ENCODE measurements at regions not wholly inside any gene's neighbourhood (a gene's known extent, or its start where the extent isn't known, plus 50 kb on each side); places are given as distances from the start of the nearest gene placed in this dataset.

DNA sequence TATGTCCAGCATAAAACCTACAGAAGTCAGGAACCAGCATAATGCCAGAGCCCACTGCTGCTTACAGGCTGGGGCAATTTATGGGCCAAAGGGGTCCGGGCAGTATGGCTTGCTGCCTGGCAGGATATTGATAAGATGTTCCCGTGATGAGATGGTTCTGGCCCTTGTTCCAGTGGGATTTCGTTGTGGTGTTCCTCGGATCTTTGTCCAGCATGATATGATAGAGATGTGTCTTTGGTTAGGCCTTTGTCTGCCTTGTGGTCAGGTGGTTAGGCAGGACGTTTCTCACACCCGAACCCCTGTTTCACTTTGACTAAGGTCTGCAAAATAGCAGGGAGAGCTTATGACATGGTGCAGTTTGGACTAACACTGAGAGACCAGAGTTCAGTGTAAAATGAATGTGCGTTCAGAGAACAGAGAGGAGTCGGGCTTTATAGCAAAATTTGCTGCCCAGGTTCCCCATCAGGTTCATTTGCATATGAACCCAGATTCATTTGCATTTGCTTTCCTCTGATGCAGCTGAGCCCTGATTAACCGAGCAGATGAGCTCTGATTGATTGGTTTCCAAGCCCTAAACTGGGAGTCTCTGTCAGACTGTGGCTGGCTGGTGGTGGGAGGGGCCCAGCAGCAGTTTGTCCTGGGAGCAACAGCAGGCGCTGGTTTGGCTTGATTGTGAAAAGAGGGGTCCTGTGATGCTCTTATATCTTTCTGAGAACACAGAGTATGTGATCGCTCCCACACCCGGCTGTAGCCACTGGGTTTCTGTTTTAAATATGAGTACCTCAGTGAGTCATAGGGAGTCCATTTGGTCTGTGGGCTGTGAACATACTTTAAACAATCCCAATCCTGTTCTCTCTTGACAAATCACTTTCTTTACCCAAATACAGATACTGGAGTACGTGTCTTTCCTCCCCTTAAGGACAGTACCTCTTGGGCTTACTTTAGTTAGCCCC is 156.3 kb upstream of the PZP start:
- TF ChIP-seq EZH2 (IDR thresholded peaks at IDR 0.05; ENCODE audit: borderline replicate concordance, low read depth, low read length, poor library complexity, severe bottlenecking) (no peak), CTCF (conservative IDR thresholded peaks at IDR 0.05; ENCODE audit: low read depth, low read length) (no peak)

Measured in A673 (cell line).